Activated naive CD8-positive, alpha-beta T cell treated with anti-CD3 and anti-CD28 coated beads for 36 hours (primary cell): ENCODE measurements at regions not wholly inside any gene's neighbourhood (a gene's known extent, or its start where the extent isn't known, plus 50 kb on each side); places are given as distances from the start of the nearest gene placed in this dataset.
"Not testable (repeated sequence)": the region's sequence is repeated elsewhere in the genome, so short reads cannot be mapped to it uniquely, and the experiment has no call there.

ENCODE experiments used
- DNase-seq: peaks from one replicate; pipeline ENCODE4 v3.0.0; 2021
- H3K27ac Mint-ChIP-seq: one replicate; pipeline ENCODE4 v1.8.0; 2022; ENCODE audit warnings: mild to moderate bottlenecking, moderate library complexity, mixed read lengths
- H3K27me3 Mint-ChIP-seq: one replicate; pipeline ENCODE4 v1.8.0; 2022; ENCODE audit warnings: mild to moderate bottlenecking, mixed read lengths
- H3K36me3 Mint-ChIP-seq: one replicate; pipeline ENCODE4 v1.8.0; 2021; ENCODE audit warnings: mild to moderate bottlenecking, mixed read lengths
- H3K4me1 Mint-ChIP-seq: one replicate; pipeline ENCODE4 v1.8.0; 2021; ENCODE audit warnings: mixed read lengths
- H3K4me3 Mint-ChIP-seq: one replicate; pipeline ENCODE4 v1.8.0; 2022; ENCODE audit warnings: mild to moderate bottlenecking, moderate library complexity, mixed read lengths
- H3K9me3 Mint-ChIP-seq: one replicate; pipeline ENCODE4 v1.8.0; 2022; ENCODE audit warnings: mixed read lengths

- no peaks in the 10 kb centered on the region for H3K4me1 Mint-ChIP-seq
- no peak for DNase-seq
- H3K9me3 Mint-ChIP-seq, result no peaks in the 10 kb centered on the region
- no peak overlapping the region for H3K27ac Mint-ChIP-seq
- no peaks in the 10 kb centered on the region for H3K36me3 Mint-ChIP-seq
- H3K4me3 Mint-ChIP-seq, result no peak overlapping the region
- H3K27me3 Mint-ChIP-seq, result no peaks in the 10 kb centered on the region
Measured at GRCh38 chr6:98039904-98040607, 757.0 kb upstream of the MMS22L start.

- no peaks in the 10 kb centered on the region for H3K36me3 Mint-ChIP-seq
- H3K9me3 Mint-ChIP-seq, result no peaks in the 10 kb centered on the region
- H3K4me3 Mint-ChIP-seq, result no peak overlapping the region
- no peaks in the 10 kb centered on the region for H3K4me1 Mint-ChIP-seq
- no peak for DNase-seq
- no peaks in the 10 kb centered on the region for H3K27me3 Mint-ChIP-seq
- H3K27ac Mint-ChIP-seq, result no peak overlapping the region
Measured at GRCh38 chr6:98041056-98041455, 758.0 kb upstream of the MMS22L start.

- Mint-ChIP-seq H3K27me3 (no peaks in the 10 kb centered on the region), H3K27ac (no peak overlapping the region), H3K4me3 (no peak overlapping the region), H3K9me3 (peaks cover 2% of the 10 kb centered on the region), H3K4me1 (no peaks in the 10 kb centered on the region), H3K36me3 (no peaks in the 10 kb centered on the region)
- DNase-seq, result no peak
Measured at GRCh38 chr6:98041921-98042320, 758.9 kb upstream of the MMS22L start.

- Mint-ChIP-seq H3K27me3 (no peaks in the 10 kb centered on the region), H3K9me3 (peaks cover 2% of the 10 kb centered on the region), H3K36me3 (no peaks in the 10 kb centered on the region), H3K4me1 (no peaks in the 10 kb centered on the region), H3K4me3 (no peak overlapping the region), H3K27ac (no peak overlapping the region)
- DNase-seq, result no peak
Measured at GRCh38 chr6:98044151-98044561, 761.1 kb upstream of the MMS22L start.

- DNase-seq, result no peak
- H3K9me3 Mint-ChIP-seq, result peaks cover 2% of the 10 kb centered on the region
- no peak overlapping the region for H3K27ac Mint-ChIP-seq
- no peaks in the 10 kb centered on the region for H3K36me3 Mint-ChIP-seq
- no peaks in the 10 kb centered on the region for H3K27me3 Mint-ChIP-seq
- no peaks in the 10 kb centered on the region for H3K4me1 Mint-ChIP-seq
- H3K4me3 Mint-ChIP-seq, result no peak overlapping the region
Measured at GRCh38 chr6:98044791-98045470, 761.9 kb upstream of the MMS22L start.

GRCh38 chr6:98047164-98047563 lies 764.1 kb upstream of the MMS22L start:
- H3K27me3 Mint-ChIP-seq, result no peaks in the 10 kb centered on the region
- no peaks in the 10 kb centered on the region for H3K36me3 Mint-ChIP-seq
- no peak overlapping the region for H3K27ac Mint-ChIP-seq
- no peak for DNase-seq
- no peaks in the 10 kb centered on the region for H3K4me1 Mint-ChIP-seq
- peaks cover 2% of the 10 kb centered on the region for H3K9me3 Mint-ChIP-seq
- no peak overlapping the region for H3K4me3 Mint-ChIP-seq

GRCh38 chr6:98047871-98048270 lies 764.9 kb upstream of the MMS22L start:
- no peak for DNase-seq
- Mint-ChIP-seq H3K4me1 (no peaks in the 10 kb centered on the region), H3K27ac (no peak overlapping the region), H3K36me3 (no peaks in the 10 kb centered on the region), H3K27me3 (no peaks in the 10 kb centered on the region), H3K4me3 (no peak overlapping the region), H3K9me3 (peaks cover 2% of the 10 kb centered on the region)

- H3K27ac Mint-ChIP-seq, result no peak overlapping the region
- H3K36me3 Mint-ChIP-seq, result no peaks in the 10 kb centered on the region
- no peak for DNase-seq
- H3K4me3 Mint-ChIP-seq, result no peak overlapping the region
- H3K4me1 Mint-ChIP-seq, result no peaks in the 10 kb centered on the region
- no peaks in the 10 kb centered on the region for H3K27me3 Mint-ChIP-seq
- H3K9me3 Mint-ChIP-seq, result no peaks in the 10 kb centered on the region
Measured at GRCh38 chr6:98054453-98054852, 771.4 kb upstream of the MMS22L start.

- Mint-ChIP-seq H3K27ac (no peak overlapping the region), H3K9me3 (peaks cover 5% of the 10 kb centered on the region), H3K4me3 (no peak overlapping the region), H3K4me1 (no peaks in the 10 kb centered on the region), H3K36me3 (no peaks in the 10 kb centered on the region), H3K27me3 (no peaks in the 10 kb centered on the region)
- no peak for DNase-seq
Measured at GRCh38 chr6:98056955-98057354, 773.9 kb upstream of the MMS22L start.

GRCh38 chr6:98067375-98067774 lies 767.0 kb upstream of the POU3F2 start:
- H3K4me1 Mint-ChIP-seq, result no peaks in the 10 kb centered on the region
- no peak overlapping the region for H3K27ac Mint-ChIP-seq
- H3K36me3 Mint-ChIP-seq, result no peaks in the 10 kb centered on the region
- no peak for DNase-seq
- no peak overlapping the region for H3K4me3 Mint-ChIP-seq
- H3K9me3 Mint-ChIP-seq, result no peaks in the 10 kb centered on the region
- H3K27me3 Mint-ChIP-seq, result no peaks in the 10 kb centered on the region

- H3K27me3 Mint-ChIP-seq, H3K4me1 Mint-ChIP-seq, H3K27ac Mint-ChIP-seq, DNase-seq, H3K36me3 Mint-ChIP-seq, H3K4me3 Mint-ChIP-seq: not testable (repeated sequence)
- peaks cover 11% of the 10 kb centered on the region for H3K9me3 Mint-ChIP-seq
Measured at GRCh38 chr6:98088537-98088936, 745.8 kb upstream of the POU3F2 start.

- Mint-ChIP-seq H3K27ac (no peak overlapping the region), H3K36me3 (no peaks in the 10 kb centered on the region)
Measured at GRCh38 chr6:98092331-98092730, 742.0 kb upstream of the POU3F2 start.

GRCh38 chr6:98094696-98095095 lies 739.7 kb upstream of the POU3F2 start:
- H3K27me3 Mint-ChIP-seq, result no peaks in the 10 kb centered on the region
- peaks cover 1% of the 10 kb centered on the region for H3K9me3 Mint-ChIP-seq
- H3K27ac Mint-ChIP-seq, result no peak overlapping the region
- no peaks in the 10 kb centered on the region for H3K4me1 Mint-ChIP-seq
- H3K36me3 Mint-ChIP-seq, result no peaks in the 10 kb centered on the region
- DNase-seq, result no peak
- no peak overlapping the region for H3K4me3 Mint-ChIP-seq

More at GRCh38 chr6:98092331-98092730, 742.0 kb upstream of the POU3F2 start:
- peaks cover 5% of the 10 kb centered on the region for H3K9me3 Mint-ChIP-seq
- H3K4me1 Mint-ChIP-seq, result no peaks in the 10 kb centered on the region
- H3K4me3 Mint-ChIP-seq, result no peak overlapping the region
- no peak for DNase-seq
- no peaks in the 10 kb centered on the region for H3K27me3 Mint-ChIP-seq

- no peak for DNase-seq
- H3K9me3 Mint-ChIP-seq, result peaks cover 17% of the 10 kb centered on the region
- H3K27me3 Mint-ChIP-seq, result no peaks in the 10 kb centered on the region
- no peaks in the 10 kb centered on the region for H3K36me3 Mint-ChIP-seq
- H3K4me3 Mint-ChIP-seq, result no peak overlapping the region
- H3K4me1 Mint-ChIP-seq, result no peaks in the 10 kb centered on the region
- H3K27ac Mint-ChIP-seq, result no peak overlapping the region
Measured at GRCh38 chr6:98107801-98108200, 726.6 kb upstream of the POU3F2 start.

- H3K4me3 Mint-ChIP-seq, result no peak overlapping the region
- H3K27me3 Mint-ChIP-seq, result no peaks in the 10 kb centered on the region
- no peaks in the 10 kb centered on the region for H3K36me3 Mint-ChIP-seq
- H3K4me1 Mint-ChIP-seq, result no peaks in the 10 kb centered on the region
- H3K27ac Mint-ChIP-seq, result no peak overlapping the region
- DNase-seq, result no peak
- H3K9me3 Mint-ChIP-seq, result peaks cover 1% of the 10 kb centered on the region
Measured at GRCh38 chr6:98116455-98116854, 717.9 kb upstream of the POU3F2 start.

- no peak overlapping the region for H3K4me3 Mint-ChIP-seq
- no peaks in the 10 kb centered on the region for H3K27me3 Mint-ChIP-seq
- no peak overlapping the region for H3K27ac Mint-ChIP-seq
- DNase-seq, result no peak
- peaks cover 1% of the 10 kb centered on the region for H3K9me3 Mint-ChIP-seq
- no peaks in the 10 kb centered on the region for H3K4me1 Mint-ChIP-seq
- H3K36me3 Mint-ChIP-seq, result no peaks in the 10 kb centered on the region
Measured at GRCh38 chr6:98117068-98117467, 717.3 kb upstream of the POU3F2 start.
